Endothelial cell of umbilical vein (primary cell): ENCODE measurements at regions not wholly inside any gene's neighbourhood (a gene's known extent, or its start where the extent isn't known, plus 50 kb on each side); places are given as distances from the start of the nearest gene placed in this dataset.

ENCODE experiments used
- BruUV-seq: library from RNA; stranded (reverse); fragments of 400-500 nt; replicated peaks from 2 replicates; lab custom pipeline; 2021; lab: Mats Ljungman, UMichigan
- CTCF ChIA-PET: fragments of 300-600, 350-600 bp; sonication (Branson Sonifier 250); formaldehyde crosslinking; loops from one replicate; lab custom pipeline; 2021; ENCODE audit warnings: antibody characterized with exemption, inconsistent platforms; lab: Charles Lee
- POLR2A ChIA-PET: fragments of 300-600, 350-600 bp; sonication (Branson Sonifier 250); formaldehyde crosslinking; loops from one replicate; lab custom pipeline; 2021; ENCODE audit warnings: antibody characterized with exemption, inconsistent platforms; lab: Charles Lee
- DNase-seq: peaks from one replicate; pipeline ENCODE4 v3.0.0-alpha.2; 2011; ENCODE audit warnings: low read depth, low spot score
- FAIRE-seq: peaks from 2 replicates; lab custom pipeline; 2011; peaks lifted over from hg19 to GRCh38; lab: Jason Lieb, UNC
- H2AFZ ChIP-seq: 2 replicates; pipeline ENCODE4 v1.6.0; 2012; ENCODE audit warnings: low read depth, low read length, control low read depth, inconsistent platforms
- H3K27ac ChIP-seq: 2 replicates; pipeline ENCODE4 v1.5.1; 2011; ENCODE audit warnings: low read depth, mild to moderate bottlenecking, control low read depth, low read length, moderate library complexity; ENCODE audit not compliant: insufficient read depth
- H3K27me3 ChIP-seq, 2 experiments: 2 replicates each; pipeline versions ENCODE4 v1.6.0 to v1.6.1; 2011; ENCODE audit warnings: low read length in 2 of 2, mixed read lengths in 1 of 2; ENCODE audit not compliant: control insufficient read depth in 2 of 2, insufficient read depth in 2 of 2
- H3K36me3 ChIP-seq, 2 experiments: 2 replicates in 1 of 2; 3 replicates in 1 of 2; pipeline ENCODE4 v1.5.1; 2011; ENCODE audit warnings: low read length in 2 of 2, mild to moderate bottlenecking in 1 of 2, moderate library complexity in 1 of 2; ENCODE audit not compliant: control insufficient read depth in 2 of 2, insufficient read depth in 2 of 2; ENCODE audit errors: extremely low read depth in 1 of 2
- H3K4me1 ChIP-seq: 3 replicates; pipeline ENCODE4 v1.5.1; 2011; ENCODE audit warnings: mild to moderate bottlenecking, low read length; ENCODE audit not compliant: control insufficient read depth, insufficient read depth; ENCODE audit errors: extremely low read depth
- H3K4me2 ChIP-seq: 2 replicates; pipeline ENCODE4 v1.6.1; 2011; ENCODE audit warnings: low read length, control low read depth, mixed read lengths; ENCODE audit not compliant: insufficient read depth
- H3K4me3 ChIP-seq, 3 experiments: fragments of 200-600 bp in 1 of 3; sonication (generic), shearing (Covaris generic) in 1 of 3; replicated peaks in 1 of 3; 2 replicates each; pipeline ENCODE4 v1.5.1; 2011 to 2016; ENCODE audit warnings: control low read depth in 3 of 3, low read length in 3 of 3, mild to moderate bottlenecking in 2 of 3, inconsistent platforms in 1 of 3, low read depth in 1 of 3, moderate library complexity in 1 of 3; ENCODE audit not compliant: insufficient read depth in 1 of 3
- H3K79me2 ChIP-seq: 2 replicates; pipeline ENCODE4 v1.6.0; 2012; ENCODE audit warnings: low read length, inconsistent platforms; ENCODE audit not compliant: control insufficient read depth, insufficient read depth
- H3K9ac ChIP-seq: replicated peaks from 2 replicates; pipeline ENCODE3; 2011; ENCODE audit warnings: low read length, control low read depth; ENCODE audit not compliant: insufficient read depth; ENCODE audit errors: extremely low read depth
- H3K9me1 ChIP-seq: replicated peaks from 3 replicates; pipeline ENCODE4 v1.6.0; 2011; ENCODE audit warnings: mild to moderate bottlenecking, low read length; ENCODE audit not compliant: control insufficient read depth, insufficient read depth; ENCODE audit errors: extremely low read depth
- H3K9me3 ChIP-seq: replicated peaks from 2 replicates; pipeline ENCODE4 v1.5.1; 2012; ENCODE audit warnings: low read length, inconsistent platforms; ENCODE audit not compliant: control insufficient read depth, insufficient read depth
- H4K20me1 ChIP-seq: replicated peaks from 2 replicates; pipeline ENCODE3; 2011; ENCODE audit warnings: mild to moderate bottlenecking, low read length; ENCODE audit not compliant: control insufficient read depth, insufficient read depth; ENCODE audit errors: extremely low read depth
- CTCF ChIP-seq, 2 donors: IDR thresholded peaks; 1 replicate in 1 of 2; 2 replicates in 1 of 2; pipeline ENCODE4 v1.5.1; 2011; ENCODE audit warnings: low read length in 2 of 2, mild to moderate bottlenecking in 2 of 2, moderate library complexity in 2 of 2, control low read depth in 1 of 2, inconsistent platforms in 1 of 2, low read depth in 1 of 2; ENCODE audit not compliant: insufficient read depth in 1 of 2; ENCODE audit errors: extremely low read depth in 1 of 2
- EZH2 ChIP-seq: IDR thresholded peaks from 2 replicates; pipeline ENCODE4 v1.6.1; 2012; ENCODE audit warnings: borderline replicate concordance, low read depth, mild to moderate bottlenecking, moderate library complexity, low read length, inconsistent platforms; ENCODE audit not compliant: severe bottlenecking
- FOS ChIP-seq: IDR thresholded peaks from 2 replicates; pipeline ENCODE4 v1.6.1; 2011; ENCODE audit warnings: mild to moderate bottlenecking, low read length, moderate library complexity, borderline replicate concordance; ENCODE audit not compliant: insufficient read depth
- GATA2 ChIP-seq: IDR thresholded peaks from 2 replicates; pipeline ENCODE4 v1.7.0; 2011; ENCODE audit warnings: low read depth, mild to moderate bottlenecking, moderate library complexity, mixed read lengths, low read length; ENCODE audit not compliant: insufficient read length, insufficient read depth
- JUN ChIP-seq: IDR thresholded peaks from 2 replicates; pipeline ENCODE4 v1.6.1; 2011; ENCODE audit warnings: borderline replicate concordance, low read depth; ENCODE audit not compliant: insufficient read length, insufficient read depth
- MYC ChIP-seq: IDR thresholded peaks from one replicate; pipeline ENCODE4 v1.6.1; 2011; ENCODE audit warnings: mild to moderate bottlenecking, low read depth, low read length
- POLR2A ChIP-seq: IDR thresholded peaks from 2 replicates; pipeline ENCODE4 v1.6.1; 2012; ENCODE audit warnings: low read depth, mild to moderate bottlenecking, control low read depth, low read length
- POLR2AphosphoS5 ChIP-seq: IDR thresholded peaks from 2 replicates; pipeline ENCODE4 v1.6.1; 2012; ENCODE audit warnings: low read depth, mild to moderate bottlenecking, control low read depth, low read length, moderate library complexity; ENCODE audit not compliant: insufficient read depth
- dilution Hi-C: fragments of 300-500 bp; cut with MboI; formaldehyde crosslinking; loops from one replicate; pipeline ENCODE4 v1.15.0; 2019; ENCODE audit warnings: low sequenced_read_pairs; ENCODE audit not compliant: extremely low pct_ligation_motif_present
- intact Hi-C: fragments of 100-400 bp; cut with micrococcal nuclease; formaldehyde crosslinking; loops from one replicate; pipeline ENCODE4 v1.10.0; 2022
- TF ChIP-seq, protein P1 (sequence below): IDR thresholded peaks from 2 replicates; pipeline ENCODE4 v1.6.1; 2011; ENCODE audit not compliant: insufficient read depth, insufficient read length

GRCh38 chr2:70388813-70389212, 86.9 kb upstream of the FAM136A start:
- Histone ChIP-seq H3K4me2 (no peak overlapping the region), H2AFZ (no peak overlapping the region), H3K27ac (no peak overlapping the region), H3K79me2 (no peaks in the 10 kb centered on the region), H3K9me1 (no peaks in the 10 kb centered on the region), H3K27me3 (peaks cover 0 to 2% of the 10 kb centered on the region in 2 experiments), H3K36me3 (no peaks in the 10 kb centered on the region), H4K20me1 (no peaks in the 10 kb centered on the region), H3K9ac (no peak overlapping the region), H3K4me3 (no peak overlapping the region), H3K4me1 (no peaks in the 10 kb centered on the region), H3K9me3 (no peaks in the 10 kb centered on the region)
- ChIA-PET POLR2A (no interaction called here), CTCF (no interaction called here)
- BruUV-seq: no TSS peak
- TF ChIP-seq MYC (no peak), EZH2 (no peak), CTCF (IDR thresholded peaks at IDR 0.05; ENCODE audit: extremely low read depth in 1 of 2, insufficient read depth in 1 of 2, low read depth in 1 of 2, low read length in 2 of 2) (no peak), POLR2A (no peak), POLR2AphosphoS5 (no peak), JUN (no peak), FOS (no peak), GATA2 (no peak)
- TF ChIP-seq, protein P1, sequence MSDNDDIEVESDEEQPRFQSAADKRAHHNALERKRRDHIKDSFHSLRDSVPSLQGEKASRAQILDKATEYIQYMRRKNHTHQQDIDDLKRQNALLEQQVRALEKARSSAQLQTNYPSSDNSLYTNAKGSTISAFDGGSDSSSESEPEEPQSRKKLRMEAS: no peak
- DNase-seq: no peak
- dilution Hi-C loops (no loop called here), intact Hi-C loops (no loop called here)
- FAIRE-seq: no peak
